Upper lobe of right lung (tissue), 1 donor: ENCODE measurements at regions not wholly inside any gene's neighbourhood (a gene's known extent, or its start where the extent isn't known, plus 50 kb on each side); places are given as distances from the start of the nearest gene placed in this dataset.

Experiments used
- ATAC-seq: fragments of 200-7000 bp; cut with Tn5 transposase; one replicate; pipeline ENCODE4 v1.9.1; 2020; ENCODE audit warnings: mild to moderate bottlenecking, moderate library complexity
- DNase-seq: peaks from one replicate; pipeline ENCODE4 v3.0.0-alpha.2; 2020
- H3K27ac ChIP-seq: fragments of 200-600 bp; one replicate; pipeline ENCODE4 v1.8.0; 2022
- H3K27me3 ChIP-seq: fragments of 200-600 bp; one replicate; pipeline ENCODE4 v1.8.0; 2022; ENCODE audit warnings: mild to moderate bottlenecking
- H3K36me3 ChIP-seq: fragments of 200-600 bp; one replicate; pipeline ENCODE4 v1.8.0; 2022
- H3K4me1 ChIP-seq: fragments of 200-600 bp; one replicate; pipeline ENCODE4 v1.8.0; 2022
- H3K4me3 ChIP-seq: fragments of 200-600 bp; one replicate; pipeline ENCODE4 v1.8.0; 2022; ENCODE audit warnings: mild to moderate bottlenecking
- H3K9me3 ChIP-seq: fragments of 200-600 bp; one replicate; pipeline ENCODE4 v1.8.0; 2022
- CTCF ChIP-seq: fragments of 200-600 bp; IDR thresholded peaks from one replicate; pipeline ENCODE4 v1.8.0; 2022; ENCODE audit warnings: antibody characterized with exemption
- intact Hi-C: fragments of 100-400 bp; cut with DNase I; formaldehyde crosslinking; loops from one replicate; pipeline ENCODE4 v1.11.0; 2022
- donor health status: DM: no; HTN: yes; CAD: no; lungs with severe emphysema.

- Histone ChIP-seq H3K4me1 (peaks cover 11% of the 10 kb centered on the region), H3K4me3 (no peak overlapping the region), H3K9me3 (no peaks in the 10 kb centered on the region), H3K27me3 (no peaks in the 10 kb centered on the region), H3K27ac (no peak overlapping the region), H3K36me3 (no peaks in the 10 kb centered on the region)
- no peak for ATAC-seq
- DNase-seq, result no peak
- intact Hi-C loops, result no loop called here
- no peak for TF ChIP-seq CTCF
Measured at GRCh38 chr5:39505363-39505762, 80.6 kb upstream of the DAB2 start.

- ATAC-seq (peak; percentile 88), DNase-seq (no peak)
- no peaks in the 10 kb centered on the region for H3K27me3 ChIP-seq
- no peak for TF ChIP-seq CTCF
- no peak overlapping the region for H3K4me3 ChIP-seq
- peak overlapping the region; percentile 62 for H3K27ac ChIP-seq
- no peaks in the 10 kb centered on the region for H3K36me3 ChIP-seq
- peaks cover 11% of the 10 kb centered on the region for H3K4me1 ChIP-seq
- no peaks in the 10 kb centered on the region for H3K9me3 ChIP-seq
- intact Hi-C loops, result no loop called here
Measured at GRCh38 chr5:39503155-39503554, 78.4 kb upstream of the DAB2 start.

- Histone ChIP-seq H3K27ac (peak overlapping the region; percentile 62), H3K4me1 (peaks cover 11% of the 10 kb centered on the region), H3K27me3 (no peaks in the 10 kb centered on the region), H3K9me3 (no peaks in the 10 kb centered on the region), H3K4me3 (no peak overlapping the region), H3K36me3 (no peaks in the 10 kb centered on the region)
- no peak for TF ChIP-seq CTCF
- ATAC-seq (no peak), DNase-seq (no peak)
- intact Hi-C loops, result no loop called here
Measured at GRCh38 chr5:39502704-39503103, 77.9 kb upstream of the DAB2 start.

GRCh38 chr5:39501397-39501796 lies 76.6 kb upstream of the DAB2 start:
- H3K27ac ChIP-seq, result no peak overlapping the region
- DNase-seq, result no peak
- no peaks in the 10 kb centered on the region for H3K27me3 ChIP-seq
- H3K36me3 ChIP-seq, result no peaks in the 10 kb centered on the region
- peak; percentile 27 for ATAC-seq
- H3K4me3 ChIP-seq, result no peak overlapping the region
- peaks cover 11% of the 10 kb centered on the region for H3K4me1 ChIP-seq
- TF ChIP-seq CTCF, result no peak
- intact Hi-C loops, result no loop called here
- H3K9me3 ChIP-seq, result no peaks in the 10 kb centered on the region

GRCh38 chr5:39500551-39501175 lies 75.9 kb upstream of the DAB2 start:
- ATAC-seq, result no peak
- Histone ChIP-seq H3K27me3 (no peaks in the 10 kb centered on the region), H3K4me3 (no peak overlapping the region), H3K27ac (no peak overlapping the region), H3K36me3 (no peaks in the 10 kb centered on the region), H3K4me1 (peaks cover 11% of the 10 kb centered on the region), H3K9me3 (no peaks in the 10 kb centered on the region)
- intact Hi-C loops, result no loop called here
- no peak for TF ChIP-seq CTCF
- no peak for DNase-seq
